ENCODE measurements at regions not wholly inside any gene's neighbourhood (a gene's known extent, or its start where the extent isn't known, plus 50 kb on each side); places are given as distances from the start of the nearest gene placed in this dataset.
"Not testable (repeated sequence)": the region's sequence is repeated elsewhere in the genome, so short reads cannot be mapped to it uniquely, and the experiment has no call there.

DNA sequence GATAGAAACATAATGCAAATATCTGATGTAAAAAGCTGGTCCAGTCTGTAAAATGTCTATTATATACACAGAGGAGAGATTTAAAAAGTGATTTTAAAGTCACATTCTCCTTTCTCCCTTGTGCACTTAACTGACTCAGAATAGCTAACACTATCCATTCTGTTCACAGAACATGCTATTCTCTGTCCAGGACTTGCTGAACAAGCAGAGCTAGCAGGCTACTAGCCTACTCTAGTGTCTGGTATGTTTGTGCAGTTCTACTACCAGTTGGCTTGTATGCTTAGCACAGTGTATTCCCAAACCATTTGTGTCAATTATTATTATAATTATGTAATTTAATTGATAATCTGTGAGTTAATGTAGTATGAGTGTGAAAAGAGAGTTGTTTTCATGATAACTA, 161.7 kb upstream of the NUDT12 start:
- Mint-ChIP-seq H3K4me1 (no peaks in the 10 kb centered on the region), H3K4me3 (no peak overlapping the region), H3K27ac (no peak overlapping the region), H3K27me3 (no peaks in the 10 kb centered on the region), H3K36me3 (ENCODE audit: low read depth) (no peaks in the 10 kb centered on the region)
- ATAC-seq = no peak
- no peak for DNase-seq
- no peaks in the 10 kb centered on the region for H3K9me3 ChIP-seq (ENCODE audit: control insufficient read depth, low read length, poor library complexity, severe bottlenecking)

DNA sequence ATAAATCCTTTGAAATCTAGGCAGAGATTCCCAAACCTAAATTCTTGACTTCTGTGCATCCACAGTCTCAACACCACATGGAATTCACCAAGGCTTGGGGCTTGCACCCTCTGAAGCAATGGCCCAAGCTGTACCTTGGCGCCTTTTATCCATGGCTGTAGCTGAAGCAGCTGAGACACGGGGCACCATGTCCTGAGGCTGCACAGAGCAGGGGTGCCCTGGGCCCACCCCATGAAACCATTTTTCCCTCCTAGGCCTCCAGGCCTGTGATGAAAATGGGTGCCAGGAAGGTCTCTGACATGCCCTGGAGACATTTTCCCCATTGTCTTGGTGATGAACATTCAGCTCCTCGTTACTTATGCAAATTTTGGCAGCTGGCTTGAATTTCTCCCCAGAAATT, 158.6 kb upstream of the NUDT12 start:
- Mint-ChIP-seq H3K27me3 (no peaks in the 10 kb centered on the region), H3K4me3 (no peak overlapping the region), H3K27ac (no peak overlapping the region), H3K4me1 (no peaks in the 10 kb centered on the region), H3K36me3 (ENCODE audit: low read depth) (no peaks in the 10 kb centered on the region)
- ATAC-seq (no peak), DNase-seq (no peak)
- no peaks in the 10 kb centered on the region for H3K9me3 ChIP-seq (ENCODE audit: control insufficient read depth, low read length, poor library complexity, severe bottlenecking)

DNA sequence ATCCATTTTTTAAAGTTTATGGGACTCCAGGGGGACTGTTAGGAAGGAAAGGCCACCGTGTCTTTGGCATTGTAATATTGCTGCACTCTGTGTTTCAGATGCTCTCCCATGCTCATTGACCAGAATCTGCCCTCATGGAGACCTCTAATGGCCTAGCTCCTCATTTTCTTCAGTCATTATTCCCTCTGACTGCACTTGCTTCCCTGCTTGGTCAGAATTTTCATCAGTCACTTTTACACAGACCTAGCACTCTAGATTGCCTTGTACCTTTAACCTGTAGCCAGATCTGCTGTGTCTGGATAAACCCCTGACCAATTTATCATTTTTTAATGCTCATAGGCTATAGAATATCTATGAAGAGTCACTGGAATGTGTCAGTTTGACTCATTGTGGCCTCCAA, 155.5 kb upstream of the NUDT12 start:
- ATAC-seq (no peak), DNase-seq (no peak)
- Mint-ChIP-seq H3K4me1 (no peaks in the 10 kb centered on the region), H3K4me3 (no peak overlapping the region), H3K36me3 (ENCODE audit: low read depth) (no peaks in the 10 kb centered on the region), H3K27me3 (no peaks in the 10 kb centered on the region), H3K27ac (no peak overlapping the region)
- H3K9me3 ChIP-seq (ENCODE audit: control insufficient read depth, low read length, poor library complexity, severe bottlenecking) = no peaks in the 10 kb centered on the region

GRCh38 chr5:103708601-103709000, 146.0 kb upstream of the NUDT12 start:
- H3K4me1 Mint-ChIP-seq = no peaks in the 10 kb centered on the region
- ATAC-seq (no peak), DNase-seq (no peak)
- H3K27me3 Mint-ChIP-seq = no peaks in the 10 kb centered on the region
- no peak overlapping the region for H3K4me3 Mint-ChIP-seq
- H3K36me3 Mint-ChIP-seq (ENCODE audit: low read depth) = no peaks in the 10 kb centered on the region
- no peaks in the 10 kb centered on the region for H3K9me3 ChIP-seq (ENCODE audit: control insufficient read depth, low read length, poor library complexity, severe bottlenecking)
- no peak overlapping the region for H3K27ac Mint-ChIP-seq

DNA sequence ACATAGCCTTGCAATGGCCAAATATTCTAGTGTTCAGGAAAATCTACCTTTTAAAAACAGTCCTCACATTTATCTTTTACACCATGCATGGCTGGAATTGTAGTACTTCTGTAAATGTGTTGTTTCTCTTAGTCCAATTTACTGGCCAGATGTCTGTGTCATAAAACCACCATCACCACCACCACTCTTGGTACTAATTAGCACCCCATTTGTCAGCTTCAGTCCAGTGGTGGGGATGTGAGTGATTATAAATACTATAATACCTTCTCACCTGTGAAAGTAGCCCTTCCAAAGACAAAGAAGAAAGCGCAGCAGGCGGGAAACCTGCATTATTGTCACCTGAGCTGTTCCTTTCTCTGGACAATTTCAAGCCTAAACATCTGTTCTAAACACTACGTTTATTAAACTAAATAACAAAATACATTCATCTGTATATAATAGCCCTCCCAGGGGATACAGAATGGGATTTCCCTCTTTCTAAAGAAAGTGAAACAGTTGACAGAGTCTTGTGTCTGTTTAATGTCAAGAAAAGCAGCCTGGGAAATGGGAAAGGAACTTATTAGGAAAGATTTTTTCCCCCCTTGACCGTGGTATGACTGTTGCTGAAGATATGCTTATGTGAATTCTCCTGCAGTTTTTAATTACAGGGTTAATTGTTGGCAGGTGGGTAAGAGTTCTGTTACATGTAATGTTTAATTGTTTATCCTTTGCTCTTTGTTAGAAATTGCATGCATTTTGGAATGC, 144.5 kb upstream of the NUDT12 start:
- no peak overlapping the region for H3K27ac Mint-ChIP-seq
- no peak for ATAC-seq
- no peaks in the 10 kb centered on the region for H3K4me1 Mint-ChIP-seq
- no peaks in the 10 kb centered on the region for H3K36me3 Mint-ChIP-seq (ENCODE audit: low read depth)
- no peaks in the 10 kb centered on the region for H3K27me3 Mint-ChIP-seq
- no peak overlapping the region for H3K4me3 Mint-ChIP-seq
- H3K9me3 ChIP-seq (ENCODE audit: control insufficient read depth, low read length, poor library complexity, severe bottlenecking) = no peaks in the 10 kb centered on the region
- no peak for DNase-seq

DNA sequence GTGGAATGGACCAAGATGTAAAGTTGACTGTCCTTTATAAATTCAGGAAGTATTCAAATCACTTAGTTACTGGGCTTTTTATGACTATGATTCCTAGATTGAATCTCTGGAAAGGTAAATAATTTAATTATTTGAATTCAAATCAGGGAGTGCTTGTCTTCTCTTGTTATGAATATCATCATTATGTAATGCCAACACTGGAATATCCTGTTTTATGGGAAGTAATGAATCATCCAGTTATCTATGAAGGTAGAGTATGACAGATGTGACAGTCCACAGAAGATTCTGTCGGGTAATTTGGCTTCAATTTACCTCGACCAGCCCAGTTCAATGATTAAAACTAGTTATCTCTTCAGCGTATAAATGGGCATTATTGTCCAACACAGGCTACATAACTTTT, 141.0 kb upstream of the NUDT12 start:
- H3K36me3 Mint-ChIP-seq (ENCODE audit: low read depth) = no peaks in the 10 kb centered on the region

GRCh38 chr5:103693517-103693916, 130.9 kb upstream of the NUDT12 start:
- peaks cover 3% of the 10 kb centered on the region for H3K9me3 ChIP-seq (ENCODE audit: control insufficient read depth, low read length, poor library complexity, severe bottlenecking)
- no peaks in the 10 kb centered on the region for H3K36me3 Mint-ChIP-seq (ENCODE audit: low read depth)
- H3K4me3 Mint-ChIP-seq = no peak overlapping the region
- no peak for ATAC-seq
- H3K27me3 Mint-ChIP-seq = no peaks in the 10 kb centered on the region
- no peaks in the 10 kb centered on the region for H3K4me1 Mint-ChIP-seq
- no peak for DNase-seq
- no peak overlapping the region for H3K27ac Mint-ChIP-seq

More for the DNA sequence above, 141.0 kb upstream of the NUDT12 start:
- no peaks in the 10 kb centered on the region for H3K27me3 Mint-ChIP-seq
- H3K4me1 Mint-ChIP-seq = no peaks in the 10 kb centered on the region
- DNase-seq (no peak), ATAC-seq (no peak)
- H3K4me3 Mint-ChIP-seq = no peak overlapping the region
- H3K9me3 ChIP-seq (ENCODE audit: control insufficient read depth, low read length, poor library complexity, severe bottlenecking) = no peaks in the 10 kb centered on the region
- no peak overlapping the region for H3K27ac Mint-ChIP-seq

- Mint-ChIP-seq H3K36me3 (ENCODE audit: low read depth) (no peaks in the 10 kb centered on the region), H3K4me3 (no peak overlapping the region), H3K27ac (no peak overlapping the region), H3K27me3 (no peaks in the 10 kb centered on the region), H3K4me1 (no peaks in the 10 kb centered on the region)
- no peaks in the 10 kb centered on the region for H3K9me3 ChIP-seq (ENCODE audit: control insufficient read depth, low read length, poor library complexity, severe bottlenecking)
- DNase-seq (no peak), ATAC-seq (no peak)
These were observed 128.1 kb upstream of the NUDT12 start for GRCh38 chr5:103690676-103691075.

- no peaks in the 10 kb centered on the region for H3K4me1 Mint-ChIP-seq
- no peak overlapping the region for H3K4me3 Mint-ChIP-seq
- DNase-seq (no peak), ATAC-seq (no peak)
- H3K36me3 Mint-ChIP-seq (ENCODE audit: low read depth) = no peaks in the 10 kb centered on the region
- no peaks in the 10 kb centered on the region for H3K9me3 ChIP-seq (ENCODE audit: control insufficient read depth, low read length, poor library complexity, severe bottlenecking)
- H3K27me3 Mint-ChIP-seq = no peaks in the 10 kb centered on the region
- no peak overlapping the region for H3K27ac Mint-ChIP-seq
These were observed 117.3 kb upstream of the NUDT12 start for GRCh38 chr5:103679873-103680272.

GRCh38 chr5:103676198-103676597, 113.6 kb upstream of the NUDT12 start:
- H3K27ac Mint-ChIP-seq; H3K36me3 Mint-ChIP-seq (ENCODE audit: low read depth); H3K9me3 ChIP-seq (ENCODE audit: control insufficient read depth, low read length, poor library complexity, severe bottlenecking); H3K4me3 Mint-ChIP-seq; H3K4me1 Mint-ChIP-seq; DNase-seq; H3K27me3 Mint-ChIP-seq; ATAC-seq: not testable (repeated sequence)

- Mint-ChIP-seq H3K27ac (no peak overlapping the region), H3K27me3 (no peaks in the 10 kb centered on the region), H3K36me3 (ENCODE audit: low read depth) (peaks cover under 1% of the 10 kb centered on the region), H3K4me1 (no peaks in the 10 kb centered on the region), H3K4me3 (no peak overlapping the region)
- no peak for ATAC-seq
- no peaks in the 10 kb centered on the region for H3K9me3 ChIP-seq (ENCODE audit: control insufficient read depth, low read length, poor library complexity, severe bottlenecking)
- DNase-seq = no peak
These were observed 112.2 kb upstream of the NUDT12 start for GRCh38 chr5:103674739-103675138.

- Mint-ChIP-seq H3K36me3 (ENCODE audit: low read depth) (peaks cover 2% of the 10 kb centered on the region), H3K4me1 (no peaks in the 10 kb centered on the region), H3K27ac (no peak overlapping the region), H3K27me3 (no peaks in the 10 kb centered on the region), H3K4me3 (no peak overlapping the region)
- ATAC-seq (no peak), DNase-seq (no peak)
- no peaks in the 10 kb centered on the region for H3K9me3 ChIP-seq (ENCODE audit: control insufficient read depth, low read length, poor library complexity, severe bottlenecking)
These were observed 111.7 kb upstream of the NUDT12 start for GRCh38 chr5:103674251-103674650.

- ATAC-seq (no peak), DNase-seq (no peak)
- no peak overlapping the region for H3K27ac Mint-ChIP-seq
- no peaks in the 10 kb centered on the region for H3K27me3 Mint-ChIP-seq
- H3K36me3 Mint-ChIP-seq (ENCODE audit: low read depth) = peaks cover 2% of the 10 kb centered on the region
- H3K4me3 Mint-ChIP-seq = no peak overlapping the region
- H3K9me3 ChIP-seq (ENCODE audit: control insufficient read depth, low read length, poor library complexity, severe bottlenecking) = no peaks in the 10 kb centered on the region
- H3K4me1 Mint-ChIP-seq = no peaks in the 10 kb centered on the region
These were observed 107.0 kb upstream of the NUDT12 start for GRCh38 chr5:103669615-103670014.

GRCh38 chr5:103668281-103668680, 105.7 kb upstream of the NUDT12 start:
- Mint-ChIP-seq H3K4me3 (no peak overlapping the region), H3K4me1 (no peaks in the 10 kb centered on the region), H3K27ac (no peak overlapping the region), H3K36me3 (ENCODE audit: low read depth) (peaks cover 2% of the 10 kb centered on the region), H3K27me3 (no peaks in the 10 kb centered on the region)
- no peaks in the 10 kb centered on the region for H3K9me3 ChIP-seq (ENCODE audit: control insufficient read depth, low read length, poor library complexity, severe bottlenecking)
- ATAC-seq = no peak
- DNase-seq = no peak
